B cell (primary cell): ENCODE measurements at regions not wholly inside any gene's neighbourhood (a gene's known extent, or its start where the extent isn't known, plus 50 kb on each side); places are given as distances from the start of the nearest gene placed in this dataset.
"Not testable (repeated sequence)": the region's sequence is repeated elsewhere in the genome, so short reads cannot be mapped to it uniquely, and the experiment has no call there.

Source experiments
- ATAC-seq: fragments of 200-7000 bp; cut with Tn5 transposase; one replicate; pipeline ENCODE4 v1.10.0; 2021; ENCODE audit warnings: low read depth, mild to moderate bottlenecking, moderate number of reproducible peaks, moderate library complexity
- CTCF ChIA-PET: fragments of 350-600 bp; sonication (Branson Sonifier 250); formaldehyde crosslinking; loops from one replicate; lab custom pipeline; 2021; ENCODE audit warnings: antibody characterized with exemption, inconsistent platforms; lab: Charles Lee
- POLR2A ChIA-PET: fragments of 350-600 bp; sonication (Branson Sonifier 250); formaldehyde crosslinking; loops from one replicate; lab custom pipeline; 2021; ENCODE audit warnings: antibody characterized with exemption; lab: Charles Lee
- DNase-seq: peaks from one replicate; pipeline ENCODE4 v3.0.0; 2013
- H2AFZ ChIP-seq: 2 replicates; pipeline ENCODE4 v1.6.1; 2012; ENCODE audit warnings: mild to moderate bottlenecking, low read depth, low read length; ENCODE audit not compliant: insufficient read depth, poor library complexity, severe bottlenecking
- H3K27ac ChIP-seq, 2 donors: 1 replicate in 1 of 2; 2 replicates in 1 of 2; pipeline ENCODE4 v1.5.1; 2012 to 2013; ENCODE audit warnings: low read length in 2 of 2, mild to moderate bottlenecking in 2 of 2, moderate library complexity in 1 of 2
- H3K27me3 ChIP-seq, 4 experiments: fragments of 200-600 bp in 1 of 4; sonication (generic) in 1 of 4; replicated peaks in 1 of 4; 1 replicate in 2 of 4; 2 replicates in 2 of 4; pipeline versions ENCODE4 v1.6.1 to v1.7.0; 2013 to 2016; ENCODE audit warnings: low read length in 3 of 4, mild to moderate bottlenecking in 2 of 4, mixed read lengths in 1 of 4, moderate library complexity in 1 of 4; ENCODE audit not compliant: insufficient read depth in 4 of 4, control insufficient read depth in 3 of 4; ENCODE audit errors: control extremely low read depth in 1 of 4
- H3K36me3 ChIP-seq, 2 experiments: replicated peaks in 1 of 2; 1 replicate in 1 of 2; 2 replicates in 1 of 2; pipeline versions ENCODE4 v1.6.1 to v1.7.1; 2013; ENCODE audit warnings: low read length in 1 of 2; ENCODE audit not compliant: insufficient read depth in 2 of 2, control insufficient read depth in 1 of 2; ENCODE audit errors: control extremely low read depth in 1 of 2, extremely low read depth in 1 of 2
- H3K4me1 ChIP-seq, 2 donors: fragments of 200-600 bp in 1 of 2; sonication (generic) in 1 of 2; 1 replicate in 1 of 2; 2 replicates in 1 of 2; pipeline versions ENCODE4 v1.5.1 to v1.6.1; 2013 to 2017; ENCODE audit warnings: low read length in 2 of 2; ENCODE audit not compliant: control insufficient read depth in 2 of 2, insufficient read depth in 2 of 2
- H3K4me2 ChIP-seq: replicated peaks from 2 replicates; pipeline ENCODE3; 2012; ENCODE audit warnings: mild to moderate bottlenecking, low read depth, low read length; ENCODE audit not compliant: poor library complexity, severe bottlenecking
- H3K4me3 ChIP-seq, 5 experiments: fragments of 200-600 bp in 1 of 5; sonication (generic) in 1 of 5; 1 replicate in 3 of 5; 2 replicates in 2 of 5; pipeline versions ENCODE4 v1.5.1 to v1.7.0; 2011 to 2016; ENCODE audit warnings: low read length in 4 of 5, mild to moderate bottlenecking in 4 of 5, low read depth in 2 of 5, control low read depth in 1 of 5, moderate library complexity in 1 of 5; ENCODE audit not compliant: insufficient read depth in 1 of 5; ENCODE audit errors: control extremely low read depth in 1 of 5, extremely low read depth in 1 of 5
- H3K79me2 ChIP-seq: fragments of 200-600 bp; sonication (generic); one replicate; pipeline ENCODE4 v1.6.0; 2016; ENCODE audit warnings: low read length; ENCODE audit not compliant: control insufficient read depth, insufficient read depth
- H3K9ac ChIP-seq: fragments of 200-600 bp; sonication (generic); 2 replicates; pipeline ENCODE4 v1.6.1; 2017; ENCODE audit warnings: mild to moderate bottlenecking, low read length, moderate library complexity
- H3K9me3 ChIP-seq, 3 donors: one replicate each; pipeline versions ENCODE4 v1.6.1 to v1.7.1; 2013; ENCODE audit warnings: low read length in 2 of 3; ENCODE audit not compliant: control insufficient read depth in 2 of 3, insufficient read depth in 1 of 3; ENCODE audit errors: control extremely low read depth in 1 of 3
- H4K20me1 ChIP-seq: 2 replicates; pipeline ENCODE4 v1.6.0; 2012; ENCODE audit warnings: mild to moderate bottlenecking, low read length; ENCODE audit not compliant: insufficient read depth, control insufficient read depth, poor library complexity, severe bottlenecking
- H3K27ac Mint-ChIP-seq: one replicate; pipeline ENCODE4 v1.8.0; 2021; ENCODE audit warnings: mixed read lengths
- H3K27me3 Mint-ChIP-seq: one replicate; pipeline ENCODE4 v1.8.0; 2021; ENCODE audit warnings: mixed read lengths
- H3K4me1 Mint-ChIP-seq: one replicate; pipeline ENCODE4 v1.8.0; 2021; ENCODE audit warnings: mixed read lengths
- H3K4me3 Mint-ChIP-seq: one replicate; pipeline ENCODE4 v1.8.0; 2021; ENCODE audit warnings: mixed read lengths
- H3K9me3 Mint-ChIP-seq: one replicate; pipeline ENCODE4 v1.8.0; 2022; ENCODE audit warnings: mixed read lengths; ENCODE audit not compliant: insufficient read depth
- CTCF ChIP-seq: fragments of 200-600 bp; IDR thresholded peaks from one replicate; pipeline ENCODE4 v1.8.0; 2022; ENCODE audit warnings: antibody characterized with exemption, mild to moderate bottlenecking
- EZH2 ChIP-seq: IDR thresholded peaks from 2 replicates; pipeline ENCODE4 v1.6.1; 2012; ENCODE audit warnings: borderline replicate concordance, low read depth, mild to moderate bottlenecking, moderate library complexity, low read length; ENCODE audit not compliant: insufficient read depth, poor library complexity, severe bottlenecking
- WGBS: methylation state at CpG from one replicate; pipeline ENCODE4 v1.1.5; 2013; ENCODE audit warnings: missing lambda C conversion rate; ENCODE audit not compliant: insufficient coverage; 5-methylcytosine and 5-hydroxymethylcytosine counted together
- intact Hi-C: fragments of 100-400 bp; cut with micrococcal nuclease; formaldehyde crosslinking; loops from one replicate; pipeline ENCODE4 v1.10.0; 2022

DNA sequence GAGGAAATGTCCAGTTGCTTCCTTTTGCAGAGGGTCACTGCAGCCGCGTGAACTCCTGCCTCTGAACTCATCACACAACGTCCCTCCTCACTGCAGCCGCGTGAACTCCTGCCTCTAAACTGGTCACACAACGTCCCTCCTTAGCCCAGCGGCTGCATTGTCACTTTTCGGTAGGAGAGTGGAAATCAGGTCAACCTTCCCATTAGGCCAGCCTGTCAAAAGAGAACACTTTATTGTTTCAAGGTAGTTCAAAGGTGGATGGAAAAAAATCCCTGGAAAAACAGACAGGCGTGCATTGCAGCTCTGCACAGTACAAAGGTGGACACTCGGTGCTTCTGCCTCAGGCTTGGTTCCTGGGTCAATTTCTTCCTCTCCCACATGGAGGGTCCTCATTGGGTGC lies 280.2 kb downstream of the FOXL1 start:
- no peak overlapping the region for H3K4me3 ChIP-seq
- no peak overlapping the region for H2AFZ ChIP-seq
- DNase-seq (no peak), ATAC-seq (no peak)
- H3K79me2 ChIP-seq: no peaks in the 10 kb centered on the region
- Mint-ChIP-seq H3K27me3 (no peaks in the 10 kb centered on the region), H3K4me3 (no peak overlapping the region), H3K9me3 (no peaks in the 10 kb centered on the region), H3K27ac (no peak overlapping the region), H3K4me1 (no peaks in the 10 kb centered on the region)
- WGBS: 96% methylated on average over 7 of the region's 10 CpGs
- H4K20me1 ChIP-seq: no peaks in the 10 kb centered on the region
- no peak overlapping the region for H3K9ac ChIP-seq
- H3K27ac ChIP-seq: no peak overlapping the region
- ChIA-PET CTCF (interaction anchor here (0.6 kb wide), 1 partner anchor 204 kb away, joined by 3 read pairs; no protein-coding TSS in a partner anchor), POLR2A (no interaction called here)
- TF ChIP-seq EZH2 (no peak), CTCF (no peak)
- no peaks in the 10 kb centered on the region for H3K36me3 ChIP-seq
- peaks cover 0 to 1% (median 0%) of the 10 kb centered on the region in 3 donors for H3K9me3 ChIP-seq
- no peaks in the 10 kb centered on the region for H3K4me1 ChIP-seq
- H3K27me3 ChIP-seq: no peaks in the 10 kb centered on the region
- intact Hi-C loops: no loop called here
- no peak overlapping the region for H3K4me2 ChIP-seq

GRCh38 chr16:86861270-86861858 lies 283.0 kb downstream of the FOXL1 start:
- H3K79me2 ChIP-seq, intact Hi-C loops: not testable (repeated sequence)

More at GRCh38 chr16:86861270-86861858, 283.0 kb downstream of the FOXL1 start:
- H2AFZ ChIP-seq, CTCF ChIA-PET, ATAC-seq, DNase-seq, H4K20me1 ChIP-seq, H3K4me3 Mint-ChIP-seq, H3K4me1 ChIP-seq, H3K27me3 ChIP-seq, H3K4me3 ChIP-seq, H3K27ac ChIP-seq, H3K9ac ChIP-seq, H3K36me3 ChIP-seq, H3K9me3 ChIP-seq, H3K4me1 Mint-ChIP-seq, H3K27me3 Mint-ChIP-seq, H3K9me3 Mint-ChIP-seq, POLR2A ChIA-PET, H3K4me2 ChIP-seq, H3K27ac Mint-ChIP-seq: not testable (repeated sequence)
- WGBS: 98% methylated on average over 7 of the region's 7 CpGs
